Stimulated activated CD8-positive, alpha-beta memory T cell treated with anti-CD3 and anti-CD28 coated beads, Interleukin-15, amount 100 ng/mL, for 24 hours (primary cell): ENCODE measurements at regions not wholly inside any gene's neighbourhood (a gene's known extent, or its start where the extent isn't known, plus 50 kb on each side); places are given as distances from the start of the nearest gene placed in this dataset.

Source experiments
- DNase-seq: peaks from one replicate; pipeline ENCODE4 v3.0.0-alpha.2; 2020; ENCODE audit warnings: low read depth

DNA sequence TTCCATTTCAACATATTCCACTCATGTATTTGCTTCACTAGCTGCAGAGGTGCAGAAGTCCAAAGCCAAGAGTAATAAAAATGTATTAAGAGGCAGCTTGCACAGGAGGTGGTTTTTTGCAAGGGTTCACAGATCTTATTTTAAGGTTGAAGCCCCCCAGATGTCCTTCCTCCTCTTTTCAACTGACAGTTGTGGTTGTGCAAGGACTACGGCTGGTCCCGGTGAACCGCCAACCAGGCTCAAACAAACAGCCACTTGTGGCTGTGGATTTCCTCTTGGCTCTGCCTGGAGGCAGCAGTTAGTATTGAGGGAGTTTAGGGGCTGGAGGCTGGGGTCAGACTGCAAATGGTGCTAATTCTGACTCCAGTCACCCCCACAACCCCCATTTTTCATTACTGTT is 240.7 kb upstream of the TBC1D5 start:
- DNase-seq, result no peak

DNA sequence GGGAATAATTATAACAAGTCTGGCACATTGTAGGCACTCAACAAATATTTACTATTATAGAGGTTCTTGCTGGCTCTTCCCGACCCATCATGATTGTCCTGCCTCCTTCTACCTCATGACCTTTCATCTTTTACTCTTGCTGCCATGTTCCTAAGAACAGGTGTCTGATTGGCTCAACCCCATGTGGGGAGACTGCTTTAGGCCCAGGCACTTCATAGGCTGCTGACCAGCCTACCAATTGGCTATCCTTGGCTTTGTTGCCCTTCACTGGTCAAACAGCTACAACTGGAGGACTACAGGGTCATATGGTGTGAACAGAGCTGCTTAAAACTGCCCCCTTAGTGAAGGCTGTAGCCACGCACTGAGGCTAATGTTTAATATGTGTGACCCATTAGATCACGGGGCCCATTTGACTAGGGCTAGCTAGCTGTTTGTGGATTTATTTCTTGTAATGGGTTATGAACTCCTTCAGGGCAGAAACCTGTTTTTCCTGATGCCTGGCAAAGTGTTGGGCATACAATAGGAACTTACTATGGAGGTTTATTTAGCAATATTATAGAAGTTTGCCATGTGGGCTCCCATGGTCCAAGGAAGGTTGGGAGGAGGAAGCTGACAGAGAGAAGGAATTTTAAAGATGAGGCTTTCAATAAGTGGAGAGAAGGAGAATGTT is 239.9 kb upstream of the TBC1D5 start:
- no peak for DNase-seq

DNA sequence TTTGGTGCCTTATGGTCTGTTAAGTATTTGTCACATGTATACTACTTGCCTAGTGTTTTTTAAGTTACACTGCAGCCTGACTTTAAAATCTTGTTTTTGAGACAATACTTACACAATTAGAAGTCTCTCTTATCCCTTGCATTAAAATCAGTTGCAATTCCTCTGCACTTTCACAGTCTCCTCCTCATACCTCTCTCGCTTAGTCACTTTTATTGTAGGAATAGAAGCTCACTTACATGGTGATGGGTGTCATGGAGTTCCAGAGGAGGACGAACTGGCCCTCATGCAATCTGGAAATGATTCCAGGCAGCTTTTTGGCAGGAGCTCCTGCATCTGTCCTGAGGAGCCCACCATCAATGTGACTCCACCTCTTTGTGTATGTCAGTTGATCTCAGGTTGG is 238.4 kb upstream of the TBC1D5 start:
- DNase-seq, result no peak

DNA sequence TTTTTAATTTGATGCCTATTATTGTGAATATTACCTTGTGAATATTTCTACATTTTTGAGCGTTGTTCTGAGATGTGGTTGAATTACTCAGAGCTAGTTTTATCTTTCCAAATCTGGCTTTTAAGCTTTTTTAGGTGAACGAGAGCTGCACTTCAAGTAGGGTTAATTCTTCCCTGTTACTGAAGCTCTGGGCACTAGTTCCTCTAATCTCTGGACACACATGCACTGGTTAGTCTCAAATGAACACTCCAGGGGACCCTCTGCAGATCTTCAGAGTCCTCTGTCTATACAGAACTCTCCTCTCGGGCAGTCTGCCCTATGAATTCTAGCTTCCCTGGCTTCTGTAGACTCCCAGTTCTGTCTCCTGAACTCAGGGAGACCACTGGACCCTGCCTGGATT is 237.5 kb upstream of the TBC1D5 start:
- DNase-seq, result no peak

DNA sequence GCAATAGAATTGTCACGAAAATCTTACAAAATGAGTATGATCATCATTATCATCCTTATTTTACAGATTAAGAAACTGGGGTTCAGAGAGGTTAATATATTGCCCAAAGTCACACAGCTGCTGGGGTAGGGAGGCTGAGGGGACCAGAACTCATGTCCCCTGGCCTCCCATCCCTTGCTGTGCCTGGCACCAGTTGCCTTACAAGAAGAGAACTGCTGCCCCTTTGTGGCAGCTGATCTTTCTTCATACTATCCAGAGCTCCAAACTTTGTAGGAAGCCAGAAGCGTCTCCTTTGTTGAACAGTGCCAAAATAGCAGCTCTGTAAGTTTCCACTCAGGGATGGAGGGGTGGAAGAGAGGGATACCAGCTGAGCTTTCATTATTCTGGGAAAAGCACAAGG is 236.8 kb upstream of the TBC1D5 start:
- no peak for DNase-seq

DNA sequence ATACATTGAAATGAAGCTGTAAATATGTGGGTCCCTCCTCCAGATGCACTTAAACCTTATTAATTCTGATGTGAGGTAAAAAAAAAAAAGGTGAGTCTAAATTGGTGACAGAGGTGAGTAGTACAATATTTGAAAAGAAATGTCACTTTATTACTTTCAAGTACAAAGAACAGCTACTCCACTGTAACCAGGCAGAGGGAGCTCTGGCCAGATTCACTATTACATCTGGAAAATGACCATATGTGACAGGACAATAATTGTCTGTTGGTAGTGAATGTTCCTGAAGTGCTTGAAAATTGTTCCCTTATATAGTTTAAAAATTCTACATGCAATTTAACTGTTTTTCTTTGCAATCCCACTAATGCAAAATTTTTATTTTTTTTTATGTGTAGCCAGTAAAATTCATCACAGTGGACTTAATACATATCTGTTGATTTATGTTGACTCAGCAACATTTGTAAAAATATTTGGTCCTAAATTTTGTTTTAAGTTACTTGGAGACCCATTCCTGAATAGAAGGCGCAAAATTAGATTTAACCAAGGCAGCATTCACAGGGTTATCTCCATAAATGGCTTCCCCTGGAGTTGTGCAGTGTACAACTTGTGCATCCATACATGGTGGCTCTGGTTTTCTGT is 231.9 kb upstream of the TBC1D5 start:
- DNase-seq, result no peak

DNA sequence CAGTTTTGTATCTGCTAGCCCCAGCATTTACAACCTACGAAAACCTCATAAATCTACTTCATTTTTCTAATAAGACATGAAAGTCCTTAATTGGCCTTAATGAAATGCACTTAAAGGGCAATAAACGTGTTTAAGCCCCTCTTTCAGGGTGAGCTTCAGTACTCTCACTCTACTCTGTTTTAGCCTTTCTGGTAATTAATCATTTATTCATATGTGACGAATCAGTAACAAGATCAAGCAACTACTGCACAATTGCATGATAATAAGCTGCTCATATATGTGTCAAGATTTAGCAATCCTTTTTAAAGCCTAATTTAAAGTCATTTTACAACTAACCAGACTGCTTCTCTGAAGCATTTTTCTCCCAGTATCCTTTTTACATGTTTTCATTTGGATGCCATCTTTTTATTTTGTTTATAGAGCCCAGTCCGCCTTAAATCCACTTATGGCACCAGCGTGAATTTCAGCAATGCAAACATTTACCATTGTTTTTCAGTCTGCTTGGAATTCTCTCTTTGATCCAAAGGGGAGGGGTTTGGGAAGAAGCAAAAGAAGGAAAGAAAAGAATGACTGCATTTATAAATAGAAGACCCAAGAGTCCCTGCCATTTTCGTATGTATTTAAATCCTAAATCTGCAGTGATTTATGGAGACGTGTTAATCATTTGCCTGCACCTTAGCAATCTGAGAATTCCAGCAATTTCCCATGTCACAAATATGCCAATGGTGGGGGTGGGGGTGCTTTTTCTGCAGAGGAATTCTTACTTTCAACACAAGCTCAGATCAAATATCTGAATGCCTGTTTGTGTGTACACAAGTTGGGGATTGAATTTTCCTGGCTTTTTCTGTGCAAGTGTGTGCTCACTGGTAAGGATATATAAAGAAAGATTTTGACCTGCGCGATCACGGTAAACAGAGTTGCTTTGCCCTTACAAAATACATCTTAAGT is 230.8 kb upstream of the TBC1D5 start:
- DNase-seq, result no peak

DNA sequence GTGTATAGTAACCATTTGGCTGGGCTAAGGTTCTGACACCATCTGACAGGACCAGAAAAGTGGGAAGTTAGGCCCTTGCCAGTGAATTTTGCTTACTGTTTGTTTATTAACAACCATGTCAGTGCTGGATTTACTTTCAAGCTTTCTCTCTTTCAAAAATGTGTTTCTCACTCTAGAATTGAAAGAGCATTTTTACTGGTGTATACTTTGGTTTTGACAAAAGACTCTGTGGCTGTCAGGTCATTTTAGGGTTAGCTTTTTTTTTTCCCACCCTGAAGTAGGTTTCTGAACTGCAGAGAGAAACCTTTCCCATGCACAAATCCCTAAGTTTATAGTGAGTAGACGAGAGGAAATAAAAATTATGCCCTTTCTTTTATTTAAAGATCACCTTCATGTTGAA is 230.0 kb upstream of the TBC1D5 start:
- DNase-seq, result no peak

DNA sequence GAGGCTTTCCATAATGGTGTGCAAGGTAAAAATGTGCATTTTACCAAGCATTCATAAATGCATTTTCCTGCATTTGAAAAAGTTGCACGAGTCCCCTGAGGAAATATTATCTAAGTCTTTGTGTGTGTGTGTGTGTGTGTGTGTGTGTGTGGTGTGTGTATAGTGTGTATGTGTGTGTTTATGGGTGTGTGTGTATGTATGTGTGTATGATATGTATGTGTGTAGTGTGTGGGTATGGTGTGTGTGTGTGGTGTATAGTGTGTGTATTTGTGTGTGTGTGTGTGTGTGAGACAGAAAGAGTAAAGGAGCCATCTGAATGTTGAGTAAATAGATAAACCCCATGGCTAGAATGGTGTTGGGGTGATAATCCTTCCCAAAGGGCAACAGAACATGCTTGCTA is 229.6 kb upstream of the TBC1D5 start:
- no peak for DNase-seq

DNA sequence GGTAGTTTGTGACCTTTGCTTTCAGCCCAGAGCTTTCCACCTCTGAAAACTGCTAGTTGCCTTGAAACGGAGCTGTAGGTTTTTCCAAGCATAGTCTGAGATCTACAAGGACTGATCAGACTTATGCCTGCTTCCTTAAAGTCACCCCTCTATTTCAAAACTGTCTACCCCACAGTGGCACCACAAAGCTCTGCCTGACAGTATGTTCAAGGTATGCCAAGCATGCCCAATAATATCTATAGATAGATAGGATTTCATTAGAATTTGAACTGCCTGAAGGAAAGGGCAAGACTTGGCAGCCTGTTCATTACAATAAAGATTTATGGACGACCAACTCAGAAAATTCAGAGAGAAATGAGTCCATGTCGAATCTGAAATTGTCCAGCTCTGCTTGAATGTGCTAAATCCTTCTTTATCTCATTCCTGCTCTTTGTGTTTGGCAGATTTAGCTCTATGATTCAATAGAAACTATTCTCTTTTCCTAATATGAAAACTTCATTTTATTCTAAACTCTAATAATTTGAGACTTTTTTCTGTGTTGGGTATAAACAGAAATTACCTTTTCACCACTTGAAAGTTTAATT is 227.6 kb upstream of the TBC1D5 start:
- no peak for DNase-seq

DNA sequence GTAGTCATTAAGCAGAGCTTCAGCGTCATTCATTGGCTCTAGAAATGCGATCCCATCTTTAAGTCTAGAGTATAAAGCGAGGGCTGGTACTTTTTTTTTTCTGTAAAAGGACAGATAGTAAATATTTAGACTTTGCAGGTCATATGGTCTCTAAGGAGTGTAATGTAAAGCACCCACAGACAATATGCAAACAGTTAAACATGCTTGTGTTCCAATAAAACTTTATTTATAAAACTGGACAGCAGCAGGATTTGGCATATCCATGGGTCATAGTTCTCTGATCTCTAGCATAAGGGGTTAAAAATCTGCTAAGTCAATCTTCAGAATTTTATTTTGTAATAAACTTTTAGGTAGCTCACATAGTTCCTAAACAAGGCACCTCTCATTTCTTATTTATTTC is 226.8 kb upstream of the TBC1D5 start:
- no peak for DNase-seq

DNA sequence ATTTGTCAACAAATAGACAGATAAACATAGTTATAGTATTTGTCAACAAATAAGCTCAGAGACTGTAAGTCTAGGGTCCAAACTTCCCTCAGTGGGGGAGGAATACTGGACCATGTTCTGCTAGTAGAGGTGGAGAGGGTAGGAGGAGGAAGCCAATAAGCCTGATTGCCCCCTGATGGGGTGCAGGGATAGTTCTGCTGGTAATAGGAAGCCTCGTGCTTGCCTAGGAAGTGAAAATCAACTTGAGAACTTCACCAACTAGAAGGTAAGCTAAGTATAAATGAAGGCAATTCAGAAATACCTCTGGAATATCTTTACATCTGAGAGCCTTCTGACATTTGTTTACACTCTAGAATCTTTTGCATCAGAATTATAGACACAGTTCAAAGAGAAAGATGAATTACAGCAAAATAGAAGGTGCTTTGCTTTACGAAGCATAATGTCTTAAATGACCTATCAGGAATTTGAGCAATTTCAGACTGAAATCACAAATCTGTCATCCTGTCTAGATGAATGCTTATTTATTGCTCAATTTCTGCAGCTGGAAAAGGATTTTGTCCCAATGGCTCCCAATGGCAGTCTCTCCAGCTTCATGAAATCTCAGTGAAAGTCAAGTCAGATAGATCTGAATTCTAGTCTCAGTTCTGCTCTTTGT is 225.6 kb upstream of the TBC1D5 start:
- no peak for DNase-seq

DNA sequence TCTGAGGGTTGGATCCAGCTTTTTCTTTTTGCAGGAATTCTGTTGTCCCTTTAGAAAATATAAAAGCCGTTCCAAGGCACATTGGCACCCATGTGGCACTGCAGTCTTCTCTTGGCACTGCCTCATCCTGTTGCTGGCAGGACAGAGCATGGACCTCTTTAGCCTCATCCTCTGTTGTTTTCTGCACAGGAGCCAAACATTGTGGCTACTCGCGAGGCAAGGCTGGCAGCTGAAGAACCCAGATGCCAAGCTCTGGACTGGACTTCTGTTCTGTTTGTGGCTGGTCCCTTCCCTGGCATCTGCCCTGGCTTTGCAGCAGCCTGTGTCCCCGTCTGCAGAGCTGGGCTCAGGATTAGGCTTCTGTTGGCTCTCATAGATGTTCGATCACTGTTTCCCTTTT is 224.7 kb upstream of the TBC1D5 start:
- no peak for DNase-seq

DNA sequence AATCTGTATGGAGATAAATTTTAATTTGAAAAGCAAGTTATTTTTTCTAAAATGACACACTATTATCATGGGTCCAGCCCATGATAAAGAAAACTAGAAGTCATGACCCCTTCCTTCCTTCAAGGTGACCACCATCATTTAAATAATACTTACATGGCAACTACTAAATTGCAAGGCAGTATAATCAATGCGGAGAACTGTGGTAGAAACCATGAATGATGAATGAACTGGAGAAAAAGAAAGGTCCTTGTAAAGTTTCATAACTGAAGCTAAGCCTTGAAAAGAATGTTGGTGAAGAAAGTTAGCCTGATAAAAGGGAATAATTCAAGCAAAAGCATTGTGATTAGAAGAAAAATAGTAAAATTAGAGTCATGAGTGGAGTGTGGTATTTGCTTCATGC is 222.9 kb upstream of the TBC1D5 start:
- no peak for DNase-seq

DNA sequence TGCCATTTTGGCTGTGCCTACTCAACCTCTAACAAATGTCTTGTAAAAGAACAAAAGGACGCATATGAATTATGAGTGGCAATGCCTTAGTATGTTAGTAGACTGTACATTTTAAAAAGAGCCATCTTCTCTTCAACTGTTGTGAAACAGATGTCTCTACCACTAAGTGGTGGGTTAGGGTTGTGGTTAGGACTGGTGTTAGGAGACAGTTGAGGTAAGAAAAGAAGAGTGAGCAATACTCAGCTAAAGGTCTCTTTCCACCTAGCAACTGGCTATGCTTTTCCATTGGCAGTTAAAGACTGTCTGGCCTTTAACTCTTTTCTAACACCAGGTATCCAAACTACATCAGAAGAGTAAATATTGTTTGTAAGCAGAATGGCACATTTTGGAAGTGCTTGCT is 221.7 kb upstream of the TBC1D5 start:
- DNase-seq, result no peak

DNA sequence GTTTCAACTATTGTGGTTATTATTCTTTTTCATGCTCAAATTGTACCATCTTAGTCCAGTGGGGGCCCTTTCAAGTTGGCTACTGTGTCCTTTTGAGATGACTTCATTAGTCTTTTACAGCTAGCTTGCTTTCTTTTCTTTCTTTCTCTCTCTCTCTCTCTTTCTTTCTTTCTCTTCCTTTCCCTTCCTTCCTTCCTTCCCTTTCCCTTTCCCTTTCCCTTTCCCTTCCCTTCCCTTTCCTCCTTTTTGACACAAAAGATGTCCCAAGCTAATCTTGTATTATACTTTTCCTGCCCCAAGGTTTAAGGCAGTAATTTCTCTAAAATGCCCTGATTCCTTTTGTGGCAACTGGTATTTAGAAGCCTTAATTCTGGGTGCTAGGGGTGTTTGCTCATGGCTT is 213.0 kb upstream of the TBC1D5 start:
- no peak for DNase-seq

DNA sequence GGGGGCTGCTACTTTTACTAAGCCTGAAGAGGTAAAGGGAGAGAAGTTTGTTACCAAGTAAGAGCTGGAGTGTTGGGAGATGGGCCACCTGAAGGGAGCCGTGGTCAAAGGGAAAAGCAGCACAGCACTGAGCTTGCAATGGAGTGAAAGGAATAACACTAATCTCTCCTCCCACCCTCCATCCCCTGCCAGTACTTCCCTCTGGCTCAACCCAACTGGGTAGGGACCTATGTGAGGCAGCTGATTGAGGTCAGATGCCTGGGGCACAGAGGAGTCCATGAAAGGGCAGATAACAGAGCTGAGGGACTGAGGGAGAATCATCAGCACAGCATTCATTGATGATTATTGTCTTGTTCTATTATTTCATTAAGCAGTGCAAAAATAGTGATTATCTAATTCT is 212.4 kb upstream of the TBC1D5 start:
- DNase-seq, result no peak

DNA sequence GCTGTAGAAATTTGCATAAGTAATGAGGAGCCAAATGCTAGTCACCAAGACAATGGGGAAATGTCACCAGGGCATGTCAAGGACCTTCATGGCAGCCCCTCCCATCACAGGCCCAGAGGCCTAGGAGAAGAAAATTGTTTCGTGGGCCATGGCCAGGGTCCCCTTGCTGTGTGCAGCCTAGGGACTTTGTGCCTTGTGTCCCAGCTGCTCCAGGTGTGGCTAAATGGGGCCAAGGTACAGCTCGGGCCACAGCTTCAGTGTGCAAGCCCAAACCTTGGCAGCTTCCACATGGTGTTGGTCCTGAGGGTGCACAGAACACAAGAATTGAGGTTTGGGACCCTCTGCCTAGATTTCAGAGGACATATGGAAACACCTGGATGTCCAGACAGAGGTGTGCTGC is 208.8 kb upstream of the TBC1D5 start:
- no peak for DNase-seq

DNA sequence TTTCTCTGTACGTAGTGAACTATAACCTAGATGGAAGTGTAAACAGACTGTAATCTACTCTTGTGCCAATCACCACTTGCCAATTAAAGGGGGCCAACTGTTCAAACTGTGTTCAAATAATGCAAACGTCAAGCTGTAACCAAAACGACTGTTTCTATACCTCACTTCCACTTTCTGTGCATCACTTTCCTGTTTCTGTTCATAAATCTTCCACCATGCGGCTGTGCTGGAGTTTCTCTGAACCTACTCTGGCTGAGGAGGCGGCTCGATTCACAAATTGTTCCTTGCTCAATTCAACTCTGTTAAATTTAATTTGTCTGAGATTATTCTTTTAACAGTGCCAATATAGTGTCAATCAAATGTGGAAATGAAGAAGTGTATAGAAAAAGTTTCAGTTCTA is 206.7 kb upstream of the TBC1D5 start:
- no peak for DNase-seq

DNA sequence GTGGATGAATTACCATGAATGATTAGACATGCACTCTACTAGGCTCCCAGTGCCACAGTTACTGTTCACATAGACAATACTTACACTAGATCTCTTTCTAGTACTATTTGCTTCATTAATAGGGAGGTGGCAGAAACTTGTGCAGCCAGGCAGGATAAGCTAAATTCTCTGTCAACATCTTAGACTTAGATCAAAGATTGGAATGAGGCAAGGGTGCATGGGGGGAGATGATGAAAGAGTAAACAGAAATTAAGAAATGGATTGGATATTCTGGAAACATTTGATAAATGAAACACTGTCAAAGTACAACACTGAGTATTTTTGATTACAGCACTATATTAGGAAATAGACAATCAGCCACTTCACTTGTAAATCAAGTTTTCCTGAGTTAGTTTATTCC is 205.4 kb upstream of the TBC1D5 start:
- no peak for DNase-seq

DNA sequence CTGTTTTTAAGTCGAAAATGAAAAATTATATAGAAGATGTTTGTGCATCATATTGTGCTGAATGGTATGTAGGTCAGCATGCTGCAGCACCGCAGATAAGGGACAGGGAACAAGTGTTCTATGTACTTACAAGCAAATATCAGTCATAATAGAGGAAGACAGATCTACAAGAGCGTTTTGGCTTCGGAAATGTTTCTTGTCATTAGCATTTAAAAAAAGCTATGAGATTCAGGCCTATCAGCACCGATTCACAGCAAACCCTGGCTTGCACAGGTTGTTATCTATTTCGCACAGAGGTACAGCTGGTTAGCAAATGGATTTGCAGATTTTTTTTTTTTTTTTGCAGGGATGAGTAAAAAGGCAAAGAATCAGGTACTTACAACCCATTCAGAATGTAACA is 204.2 kb upstream of the TBC1D5 start:
- no peak for DNase-seq

DNA sequence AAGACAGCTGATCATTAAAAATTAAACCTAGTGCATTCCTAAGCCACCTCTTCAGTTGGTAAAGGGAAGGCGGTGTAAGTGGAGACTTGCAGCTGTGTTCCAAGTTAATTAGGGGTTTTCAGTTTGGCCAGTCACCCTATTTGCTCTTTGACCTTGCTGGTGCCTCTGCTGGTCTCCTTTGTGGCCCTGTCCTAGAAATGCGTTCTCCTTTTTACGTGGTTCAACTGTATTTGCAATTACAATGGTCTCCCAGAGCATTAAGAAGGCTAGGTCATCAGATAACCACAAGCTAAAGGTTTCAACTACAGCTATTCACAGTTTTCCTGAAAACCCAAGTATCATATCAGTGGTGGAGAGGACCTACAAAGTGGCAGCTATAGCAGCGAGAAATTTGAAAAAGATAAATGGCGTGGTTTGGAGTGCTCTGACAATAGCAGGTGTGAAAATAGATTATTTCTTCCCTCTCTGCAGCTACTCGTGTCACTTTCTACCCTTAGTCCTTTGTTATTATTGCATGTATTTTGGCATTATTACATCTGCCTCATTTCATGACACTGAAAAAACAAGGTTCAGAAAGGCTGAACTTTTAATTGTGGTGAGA is 203.5 kb upstream of the TBC1D5 start:
- no peak for DNase-seq
